BJ (cell line): ENCODE measurements at regions not wholly inside any gene's neighbourhood (a gene's known extent, or its start where the extent isn't known, plus 50 kb on each side); places are given as distances from the start of the nearest gene placed in this dataset.
"Not testable (repeated sequence)": the region's sequence is repeated elsewhere in the genome, so short reads cannot be mapped to it uniquely, and the experiment has no call there.

Experiments used
- CTCF ChIA-PET: fragments of 350-600 bp; formaldehyde crosslinking; extraction: SDS; loops from one replicate; lab custom pipeline; 2021; ENCODE audit warnings: antibody characterized with exemption, inconsistent platforms; lab: Yijun Ruan, JAX
- POLR2A ChIA-PET: fragments of 300-600 bp; sonication (Branson Sonifier 250); formaldehyde crosslinking; extraction: SDS; loops from one replicate; lab custom pipeline; 2021; ENCODE audit warnings: antibody characterized with exemption; lab: Charles Lee
- DNase-seq: peaks from one replicate; pipeline ENCODE4 v3.0.0-alpha.2; 2011; ENCODE audit warnings: low read depth
- H3K27me3 ChIP-seq: 2 replicates; pipeline ENCODE4 v1.6.0; 2011; ENCODE audit warnings: low read length; ENCODE audit not compliant: control insufficient read depth, insufficient read depth
- H3K36me3 ChIP-seq: 2 replicates; pipeline ENCODE4 v1.5.1; 2011; ENCODE audit warnings: low read length; ENCODE audit not compliant: control insufficient read depth, insufficient read depth
- H3K4me3 ChIP-seq: 2 replicates; pipeline ENCODE4 v1.5.1; 2011; ENCODE audit warnings: low read depth, mild to moderate bottlenecking, control low read depth, low read length
- CTCF ChIP-seq: IDR thresholded peaks from 2 replicates; pipeline ENCODE4 v1.5.1; 2011; ENCODE audit warnings: low read depth, mild to moderate bottlenecking, control low read depth, inconsistent platforms, low read length, moderate library complexity; ENCODE audit not compliant: insufficient read depth

- H3K36me3 ChIP-seq, result no peaks in the 10 kb centered on the region
- no peak for DNase-seq
- no peaks in the 10 kb centered on the region for H3K27me3 ChIP-seq
- ChIA-PET CTCF (no interaction called here), POLR2A (no interaction called here)
- H3K4me3 ChIP-seq, result no peak overlapping the region
- TF ChIP-seq CTCF, result no peak
Observed at GRCh38 chr20:55641497-55641896, 363.8 kb downstream of the CBLN4 start.

DNA sequence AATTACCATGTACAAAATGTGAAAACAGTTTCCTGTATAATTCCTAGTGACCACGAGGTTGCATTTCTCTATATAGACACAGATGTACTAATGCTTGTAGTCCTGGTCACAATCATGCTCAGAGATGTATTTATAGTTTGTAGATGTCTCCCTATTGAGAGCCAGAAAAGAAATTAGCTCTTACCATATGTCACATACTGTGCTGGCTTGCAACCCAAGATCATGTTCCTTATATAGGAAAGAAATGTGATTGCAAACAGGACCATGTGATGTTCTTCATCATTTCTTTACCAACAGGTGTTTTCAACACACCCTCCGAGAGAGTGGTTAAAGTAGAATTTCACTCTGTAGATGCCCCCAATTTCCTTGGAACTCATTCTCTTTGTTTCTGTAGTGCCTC, 369.4 kb downstream of the CBLN4 start:
- H3K27me3 ChIP-seq, result no peaks in the 10 kb centered on the region
- H3K36me3 ChIP-seq, result no peaks in the 10 kb centered on the region
- CTCF ChIA-PET, result no interaction called here
- TF ChIP-seq CTCF, result no peak
- POLR2A ChIA-PET, result no interaction called here
- no peak for DNase-seq
- no peak overlapping the region for H3K4me3 ChIP-seq

DNA sequence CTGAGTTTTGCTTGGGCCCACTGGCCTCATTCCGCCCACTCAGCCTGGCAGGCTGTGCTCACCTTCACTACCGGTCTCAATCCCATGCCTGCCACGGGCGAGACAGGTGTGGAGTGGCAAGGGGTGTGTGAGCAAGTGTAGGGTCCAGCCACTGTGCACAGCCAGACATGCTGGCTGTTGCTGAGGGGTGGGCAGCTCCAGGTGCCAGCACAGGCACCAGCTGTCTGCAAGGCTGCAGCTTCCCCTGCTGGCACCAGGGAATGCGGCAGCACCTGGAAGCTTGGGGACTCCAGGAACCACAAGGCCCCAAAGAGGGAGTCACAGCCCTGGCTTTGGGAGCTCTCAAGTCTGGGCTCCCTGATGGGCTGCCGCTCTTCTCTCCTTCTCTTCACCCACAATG, 372.7 kb downstream of the CBLN4 start:
- no peaks in the 10 kb centered on the region for H3K27me3 ChIP-seq
- ChIA-PET POLR2A (no interaction called here), CTCF (no interaction called here)
- no peak for TF ChIP-seq CTCF
- no peak overlapping the region for H3K4me3 ChIP-seq
- DNase-seq, result no peak
- no peaks in the 10 kb centered on the region for H3K36me3 ChIP-seq

- DNase-seq, CTCF ChIA-PET, POLR2A ChIA-PET, H3K36me3 ChIP-seq, H3K27me3 ChIP-seq, H3K4me3 ChIP-seq: not testable (repeated sequence)
Observed at GRCh38 chr20:55629143-55629542, 376.2 kb downstream of the CBLN4 start.

DNA sequence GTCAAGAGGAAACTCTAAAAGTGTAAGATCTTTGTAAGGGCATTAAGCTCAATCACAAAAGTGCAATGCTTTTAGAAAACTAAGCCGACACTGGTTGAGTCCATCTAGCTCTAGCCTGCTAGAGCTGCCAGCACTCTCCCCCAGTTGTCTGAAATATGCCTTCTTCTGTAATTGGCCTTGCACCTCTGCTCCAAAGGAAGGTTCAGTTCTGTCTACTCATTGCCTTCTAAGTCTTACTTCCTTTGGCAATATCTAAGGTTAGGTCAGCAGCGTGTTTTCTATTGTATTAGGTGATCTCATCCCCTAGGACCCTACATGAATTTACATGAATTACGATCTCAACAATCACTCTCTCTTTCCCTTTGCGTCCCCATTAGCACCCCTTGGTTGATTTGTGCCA, 378.6 kb downstream of the CBLN4 start:
- POLR2A ChIA-PET, result no interaction called here
- H3K27me3 ChIP-seq, result no peaks in the 10 kb centered on the region
- no peaks in the 10 kb centered on the region for H3K36me3 ChIP-seq
- no peak overlapping the region for H3K4me3 ChIP-seq
- CTCF ChIA-PET, result no interaction called here
- TF ChIP-seq CTCF, result no peak
- DNase-seq, result no peak

- H3K27me3 ChIP-seq, result no peaks in the 10 kb centered on the region
- CTCF ChIA-PET, result no interaction called here
- H3K4me3 ChIP-seq, result no peak overlapping the region
- no peak for TF ChIP-seq CTCF
- H3K36me3 ChIP-seq, result no peaks in the 10 kb centered on the region
- no peak for DNase-seq
- POLR2A ChIA-PET, result no interaction called here
Observed at GRCh38 chr20:55616367-55616766, 389.0 kb downstream of the CBLN4 start.
